ENCODE measurements at regions not wholly inside any gene's neighbourhood (a gene's known extent, or its start where the extent isn't known, plus 50 kb on each side); places are given as distances from the start of the nearest gene placed in this dataset.

GRCh38 chr14:25134184-25134583, 84.2 kb upstream of the STXBP6 start:
- Histone ChIP-seq H3K27ac (ENCODE audit: insufficient read length, low read depth, low read length) (no peak overlapping the region), H3K14ac (ENCODE audit: insufficient read depth, low read length) (no peak overlapping the region), H4K5ac (ENCODE audit: insufficient read length, low read depth, low read length) (no peak overlapping the region), H3K23ac (ENCODE audit: insufficient read length, low read depth, low read length) (no peak overlapping the region), H3K27me3 (ENCODE audit: insufficient read depth, low read length) (no peaks in the 10 kb centered on the region), H4K8ac (replicated peaks; ENCODE audit: insufficient read length, low read depth, low read length) (no peak overlapping the region), H4K91ac (ENCODE audit: insufficient read length, low read depth, low read length) (no peak overlapping the region), H3K79me2 (ENCODE audit: insufficient read depth, low read length) (no peaks in the 10 kb centered on the region), H3K18ac (ENCODE audit: insufficient read length, low read depth, low read length) (no peak overlapping the region), H3K4ac (ENCODE audit: low read depth, low read length) (no peak overlapping the region), H3K4me1 (ENCODE audit: insufficient read depth, low read length) (no peaks in the 10 kb centered on the region), H3K79me1 (ENCODE audit: insufficient read depth, low read depth, low read length, poor library complexity, severe bottlenecking) (no peaks in the 10 kb centered on the region), H3K9me3 (ENCODE audit: control insufficient read depth, low read depth, low read length) (no peaks in the 10 kb centered on the region), H2BK5ac (ENCODE audit: insufficient read length, low read length) (no peak overlapping the region), H3T11ph (ENCODE audit: low read length) (no peak overlapping the region), H2BK120ac (ENCODE audit: low read depth, low read length, poor library complexity, severe bottlenecking) (no peak overlapping the region), H3K56ac (ENCODE audit: insufficient read length, low read depth, low read length) (no peak overlapping the region), H2BK12ac (ENCODE audit: insufficient read length, low read depth, low read length) (no peak overlapping the region), H3K23me2 (ENCODE audit: insufficient read length, low read depth, low read length, poor library complexity, severe bottlenecking) (no peaks in the 10 kb centered on the region), H4K20me1 (ENCODE audit: control insufficient read depth, insufficient read depth, insufficient read length) (no peaks in the 10 kb centered on the region), H2BK15ac (ENCODE audit: low read depth, low read length) (no peak overlapping the region), H2AFZ (ENCODE audit: low read length) (no peak overlapping the region), H3K9ac (ENCODE audit: extremely low read depth, insufficient read length, low read length) (no peak overlapping the region), H3K4me2 (ENCODE audit: insufficient read depth, insufficient read length, low read length) (no peak overlapping the region), H2AK5ac (ENCODE audit: insufficient read length, low read length) (no peak overlapping the region), H2BK20ac (ENCODE audit: low read depth, low read length, poor library complexity, severe bottlenecking) (no peak overlapping the region)
- H3K36me3 Mint-ChIP-seq (ENCODE audit: insufficient read depth in 1 of 3, low read depth in 3 of 3): peaks cover 2 to 4% (median 4%) of the 10 kb centered on the region in 3 experiments; a peak in 3 of 7 replicates
- peaks cover 5 to 11% of the 10 kb centered on the region in 2 experiments for H3K4me1 Mint-ChIP-seq
- WGBS (ENCODE audit: extremely low coverage, insufficient read length, low lambda C conversion rate): no CpG with 5 or more reads among the region's 5 CpGs
- DNase-seq: no peak
- H3K27ac Mint-ChIP-seq: no peak overlapping the region; a peak in 1 of 7 replicates
- TF ChIP-seq CTCF (conservative IDR thresholded peaks at IDR 0.05): no peak
- H3K27me3 Mint-ChIP-seq (ENCODE audit: low read depth): peaks cover 32% of the 10 kb centered on the region
- H3K4me3 Mint-ChIP-seq: no peak overlapping the region
- peaks cover 6 to 9% of the 10 kb centered on the region in 2 experiments; a peak in 4 of 5 replicates for H3K9me3 Mint-ChIP-seq
